ENCODE measurements at regions not wholly inside any gene's neighbourhood (a gene's known extent, or its start where the extent isn't known, plus 50 kb on each side); places are given as distances from the start of the nearest gene placed in this dataset.

DNA sequence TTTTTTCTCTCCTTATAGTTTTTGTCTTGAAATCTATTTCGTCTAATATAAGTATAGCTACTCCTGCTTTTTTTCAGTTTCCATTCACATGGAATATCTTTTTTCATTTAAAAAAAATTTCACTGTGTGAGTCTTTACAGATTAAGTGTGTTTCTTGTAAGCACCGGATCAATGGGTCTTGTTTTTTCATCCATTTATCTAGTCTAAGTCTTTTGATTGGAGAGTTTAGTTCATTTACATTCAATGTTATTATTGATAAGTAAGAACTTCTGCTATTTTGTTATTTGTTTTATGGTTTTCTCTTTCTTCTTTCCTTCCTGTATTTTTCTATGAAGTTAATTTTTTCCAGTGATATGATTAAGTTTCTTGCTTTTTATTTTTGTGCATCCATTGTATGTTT, 216.7 kb upstream of the CNTNAP2 start:
- H3K4me1 Mint-ChIP-seq, result no peaks in the 10 kb centered on the region
- ChIA-PET POLR2A (no interaction called here), CTCF (no interaction called here)
- no peak for DNase-seq
- H3K27me3 Mint-ChIP-seq, result no peaks in the 10 kb centered on the region
- H3K27ac Mint-ChIP-seq, result no peak overlapping the region
- H3K4me3 Mint-ChIP-seq, result no peak overlapping the region
- peaks cover 7% of the 10 kb centered on the region for H3K9me3 Mint-ChIP-seq
- no peaks in the 10 kb centered on the region for H3K36me3 Mint-ChIP-seq (ENCODE audit: low read depth)

DNA sequence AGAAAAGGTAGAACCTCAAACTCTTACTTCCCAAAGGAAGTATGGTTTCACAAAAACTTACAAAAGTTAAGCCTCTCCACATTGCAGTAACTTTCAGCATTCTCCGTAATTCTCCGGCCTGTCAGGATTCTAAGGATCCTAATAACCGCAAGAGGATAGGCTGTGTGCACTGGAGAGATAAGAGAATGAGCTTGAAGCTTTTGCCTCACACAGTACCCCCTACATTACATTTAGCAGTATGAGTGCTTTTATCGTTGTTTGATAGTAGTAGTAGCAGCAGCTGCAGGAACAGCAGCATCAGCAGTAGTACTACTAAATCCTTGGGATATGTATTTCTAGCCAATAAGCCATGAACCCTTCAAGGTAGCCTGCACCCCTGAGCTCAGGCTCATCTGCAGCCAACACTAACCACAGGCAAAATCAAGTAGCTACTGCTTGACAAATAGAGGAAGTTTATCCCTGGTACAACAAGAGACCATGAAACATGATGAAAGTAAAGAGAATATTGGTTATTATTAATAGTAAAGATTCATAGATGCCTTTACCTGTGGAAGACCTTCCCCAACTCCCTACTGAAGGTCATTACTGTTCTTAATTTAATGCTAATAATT, 222.6 kb upstream of the CNTNAP2 start:
- no peaks in the 10 kb centered on the region for H3K4me1 Mint-ChIP-seq
- peaks cover 6% of the 10 kb centered on the region for H3K9me3 Mint-ChIP-seq
- H3K27me3 Mint-ChIP-seq, result no peaks in the 10 kb centered on the region
- H3K4me3 Mint-ChIP-seq, result no peak overlapping the region
- ChIA-PET CTCF (no interaction called here), POLR2A (no interaction called here)
- H3K36me3 Mint-ChIP-seq (ENCODE audit: low read depth), result no peaks in the 10 kb centered on the region
- no peak for DNase-seq
- no peak overlapping the region for H3K27ac Mint-ChIP-seq

DNA sequence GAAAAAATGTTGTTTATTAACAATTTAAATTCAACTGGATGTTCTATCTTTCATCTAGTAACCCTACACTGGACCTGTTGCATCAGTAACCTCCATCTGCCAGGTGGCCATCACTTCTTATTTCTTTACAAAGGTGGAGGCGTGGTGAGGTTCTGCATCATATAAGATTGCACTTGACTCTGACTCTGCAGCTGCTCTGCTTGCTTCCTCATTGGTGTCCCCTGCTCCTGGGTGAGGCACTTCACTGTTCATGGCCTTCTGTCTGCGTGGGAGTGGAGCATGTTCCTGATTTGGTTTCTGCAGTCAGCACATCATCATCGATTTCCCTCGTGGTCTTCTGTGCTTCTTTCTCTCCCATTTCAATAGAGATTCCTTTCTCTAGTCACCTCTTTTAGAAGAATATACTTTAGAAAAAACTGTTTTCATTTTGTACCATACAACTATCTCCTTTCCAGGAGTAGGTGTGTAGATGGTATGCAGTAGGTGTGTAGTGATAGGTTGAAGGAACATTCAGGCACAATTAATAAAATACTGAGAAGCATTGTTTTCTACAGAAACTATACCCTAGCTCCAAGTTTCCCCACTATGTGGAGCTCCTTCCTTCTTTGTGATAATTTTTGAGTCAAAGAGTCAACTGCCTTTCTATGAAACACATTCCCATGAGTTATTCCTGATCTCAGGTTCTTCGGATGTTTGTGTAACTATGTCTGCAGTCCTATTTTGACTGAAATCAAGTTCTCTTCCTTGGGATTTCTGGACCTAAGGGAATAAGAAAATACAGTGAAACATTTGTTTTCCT, 231.7 kb upstream of the CNTNAP2 start:
- H3K36me3 Mint-ChIP-seq (ENCODE audit: low read depth), result no peaks in the 10 kb centered on the region
- DNase-seq, result no peak
- CTCF ChIA-PET, result no interaction called here
- no peaks in the 10 kb centered on the region for H3K4me1 Mint-ChIP-seq
- H3K4me3 Mint-ChIP-seq, result no peak overlapping the region
- no peaks in the 10 kb centered on the region for H3K27me3 Mint-ChIP-seq
- H3K9me3 Mint-ChIP-seq, result no peaks in the 10 kb centered on the region
- POLR2A ChIA-PET, result no interaction called here
- H3K27ac Mint-ChIP-seq, result no peak overlapping the region

DNA sequence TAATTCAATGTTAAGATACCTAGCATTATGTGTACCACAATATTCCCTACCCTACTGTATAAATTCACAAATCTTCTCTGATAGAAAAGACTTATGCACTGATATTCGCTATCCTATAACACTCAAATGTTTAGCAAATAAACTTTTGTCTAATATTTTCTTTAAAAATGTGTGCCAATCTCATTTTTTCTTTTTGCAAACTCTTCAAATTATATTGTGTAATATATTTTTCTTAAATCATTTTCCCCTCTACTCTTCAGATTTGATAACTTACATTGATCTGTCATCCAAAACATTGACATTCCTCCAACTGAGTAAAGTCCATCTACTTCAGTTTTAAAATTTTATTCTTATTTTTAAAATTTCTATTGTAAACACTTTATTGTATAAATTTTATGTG, 240.2 kb upstream of the CNTNAP2 start:
- POLR2A ChIA-PET, result no interaction called here
- Mint-ChIP-seq H3K4me1 (no peaks in the 10 kb centered on the region), H3K4me3 (no peak overlapping the region), H3K36me3 (ENCODE audit: low read depth) (no peaks in the 10 kb centered on the region), H3K27ac (no peak overlapping the region), H3K9me3 (peaks cover 7% of the 10 kb centered on the region), H3K27me3 (no peaks in the 10 kb centered on the region)
- no peak for DNase-seq
- CTCF ChIA-PET, result no interaction called here

DNA sequence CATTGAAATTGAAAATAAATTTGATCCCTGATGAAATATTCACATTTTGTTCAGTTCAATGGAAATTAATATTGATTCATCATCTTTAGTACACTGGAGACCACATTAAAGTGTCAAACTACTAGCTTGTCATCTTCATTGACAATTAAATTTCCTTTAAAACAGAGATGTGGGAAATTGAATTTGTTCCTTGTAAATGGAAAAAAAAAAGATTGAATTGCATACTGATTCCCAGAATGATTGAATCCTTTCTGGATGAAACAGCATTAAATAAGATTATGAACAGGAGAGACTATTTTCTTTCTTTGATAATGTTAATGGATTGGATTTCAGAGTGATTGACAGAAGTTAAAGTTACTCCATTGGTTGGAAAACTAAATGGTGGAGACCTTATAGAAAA, 241.3 kb upstream of the CNTNAP2 start:
- ChIA-PET CTCF (interaction anchor here (0.6 kb wide), 1 partner anchor 31 kb away, joined by 3 read pairs; no protein-coding TSS in a partner anchor), POLR2A (no interaction called here)
- H3K27me3 Mint-ChIP-seq, result no peaks in the 10 kb centered on the region
- no peak overlapping the region for H3K4me3 Mint-ChIP-seq
- no peaks in the 10 kb centered on the region for H3K4me1 Mint-ChIP-seq
- peaks cover 7% of the 10 kb centered on the region for H3K9me3 Mint-ChIP-seq
- no peaks in the 10 kb centered on the region for H3K36me3 Mint-ChIP-seq (ENCODE audit: low read depth)
- no peak for DNase-seq
- no peak overlapping the region for H3K27ac Mint-ChIP-seq

DNA sequence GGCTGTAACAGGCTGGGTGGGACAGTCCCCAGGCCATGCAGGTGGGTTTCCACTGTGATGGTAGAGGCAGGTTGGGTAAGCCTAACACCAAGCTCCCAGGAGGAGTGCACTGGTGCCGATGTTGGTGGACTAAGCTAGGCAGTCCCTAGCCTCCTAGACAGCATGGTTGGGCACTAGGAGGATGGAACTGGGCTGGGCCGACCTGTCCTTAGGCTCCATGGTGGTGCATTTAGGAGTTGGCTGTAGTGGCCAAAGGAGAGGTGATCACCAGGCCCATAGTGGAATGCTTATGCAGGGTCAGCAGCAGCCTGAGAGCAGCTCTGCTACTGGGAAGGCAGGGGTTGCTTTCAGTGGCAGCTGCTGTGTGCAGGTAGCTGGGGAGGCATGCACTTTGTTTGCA, 247.7 kb upstream of the CNTNAP2 start:
- ChIA-PET POLR2A (no interaction called here), CTCF (no interaction called here)
- Mint-ChIP-seq H3K27me3 (no peaks in the 10 kb centered on the region), H3K9me3 (peaks cover 19% of the 10 kb centered on the region), H3K4me1 (no peaks in the 10 kb centered on the region), H3K4me3 (no peak overlapping the region), H3K27ac (no peak overlapping the region), H3K36me3 (ENCODE audit: low read depth) (no peaks in the 10 kb centered on the region)
- no peak for DNase-seq

DNA sequence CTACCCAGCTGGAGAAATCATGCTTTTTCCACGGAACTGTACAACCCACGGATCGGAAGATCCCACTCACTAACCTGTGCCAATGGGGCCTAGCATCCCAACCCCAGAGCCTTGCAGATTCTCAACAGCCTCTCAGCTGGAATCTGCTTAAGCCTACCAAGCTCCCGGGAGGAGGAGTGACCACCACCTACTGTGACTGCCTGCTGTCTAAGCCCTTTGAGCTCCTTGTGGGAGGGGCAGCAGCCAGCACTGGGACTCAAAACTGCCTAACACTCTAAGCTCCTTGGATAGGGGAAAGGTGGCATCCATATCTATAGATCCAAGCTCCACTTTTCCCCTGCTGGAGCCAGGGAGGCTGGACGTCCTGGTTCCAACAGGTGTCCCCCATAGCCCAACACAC, 254.4 kb upstream of the CNTNAP2 start:
- CTCF ChIA-PET, result interaction anchor here (0.7 kb wide), 1 partner anchor 1915 kb away, joined by 3 read pairs; no protein-coding TSS in a partner anchor
- H3K27ac Mint-ChIP-seq, result no peak overlapping the region
- H3K4me3 Mint-ChIP-seq, result no peak overlapping the region
- H3K4me1 Mint-ChIP-seq, result no peaks in the 10 kb centered on the region
- peaks cover 2% of the 10 kb centered on the region for H3K9me3 Mint-ChIP-seq
- no peaks in the 10 kb centered on the region for H3K27me3 Mint-ChIP-seq
- POLR2A ChIA-PET, result no interaction called here
- no peak for DNase-seq
- no peaks in the 10 kb centered on the region for H3K36me3 Mint-ChIP-seq (ENCODE audit: low read depth)

DNA sequence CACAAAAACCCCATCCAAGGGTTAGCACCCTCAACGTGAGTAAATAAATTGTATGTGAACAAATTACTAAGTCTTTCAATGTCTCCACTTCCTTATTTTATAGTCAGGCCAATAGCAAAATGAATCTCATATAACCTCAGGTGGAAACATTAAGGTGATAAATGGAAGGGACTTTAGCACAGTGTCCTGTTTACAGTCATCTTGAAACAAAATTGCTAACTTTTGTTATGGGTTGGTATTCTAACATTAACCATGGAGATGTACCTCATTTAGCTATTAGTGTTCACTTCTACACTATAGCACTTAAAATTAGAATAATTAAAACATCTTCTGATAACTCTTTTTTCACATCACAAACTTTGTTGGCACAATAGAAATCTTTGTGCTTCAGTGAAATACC, 255.8 kb upstream of the CNTNAP2 start:
- DNase-seq, result no peak
- H3K9me3 Mint-ChIP-seq, result no peaks in the 10 kb centered on the region
- ChIA-PET POLR2A (no interaction called here), CTCF (no interaction called here)
- H3K27ac Mint-ChIP-seq, result no peak overlapping the region
- no peaks in the 10 kb centered on the region for H3K27me3 Mint-ChIP-seq
- no peak overlapping the region for H3K4me3 Mint-ChIP-seq
- H3K4me1 Mint-ChIP-seq, result no peaks in the 10 kb centered on the region
- no peaks in the 10 kb centered on the region for H3K36me3 Mint-ChIP-seq (ENCODE audit: low read depth)

DNA sequence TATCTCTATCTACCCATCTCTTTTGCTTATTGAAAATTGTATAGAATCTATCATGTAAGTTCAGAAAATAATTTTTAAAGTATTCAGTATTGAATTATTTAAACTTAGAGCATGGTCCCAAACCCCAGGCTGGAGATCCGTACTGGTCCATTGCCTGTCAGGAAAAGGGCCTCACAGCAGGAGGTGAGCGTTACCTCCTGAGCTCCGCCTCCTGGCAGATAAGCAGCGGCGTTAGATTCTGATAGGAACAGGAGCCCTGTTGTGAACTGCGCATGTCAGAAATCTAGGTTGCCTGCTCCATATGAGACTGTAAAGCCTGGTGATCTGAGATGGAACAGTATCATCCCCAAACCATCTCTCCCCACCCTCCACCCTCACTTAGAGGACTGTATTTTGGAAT, 266.0 kb upstream of the CNTNAP2 start:
- ChIA-PET POLR2A (no interaction called here), CTCF (no interaction called here)
- Mint-ChIP-seq H3K27me3 (no peaks in the 10 kb centered on the region), H3K4me1 (no peaks in the 10 kb centered on the region), H3K36me3 (ENCODE audit: low read depth) (no peaks in the 10 kb centered on the region), H3K9me3 (no peaks in the 10 kb centered on the region), H3K27ac (no peak overlapping the region), H3K4me3 (no peak overlapping the region)
- no peak for DNase-seq

DNA sequence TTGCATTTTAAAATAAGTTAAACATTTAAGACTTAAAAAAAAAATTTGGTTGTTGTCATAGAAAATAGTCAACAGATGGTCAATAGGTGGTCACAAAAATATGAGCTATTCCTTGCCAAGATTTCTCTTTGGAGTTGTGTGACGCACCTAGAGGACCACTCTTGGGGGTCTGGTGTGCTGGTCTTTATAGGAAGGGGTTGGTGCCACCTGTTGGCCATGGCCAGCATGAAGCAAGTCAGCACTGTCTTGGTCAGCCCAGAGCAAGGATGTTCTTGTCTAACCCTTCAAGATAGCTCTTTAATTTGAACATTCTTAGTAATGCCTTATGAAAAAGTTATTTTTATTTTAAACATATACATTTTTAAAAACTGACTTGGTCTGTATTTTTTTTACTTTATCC, 267.9 kb upstream of the CNTNAP2 start:
- Mint-ChIP-seq H3K4me3 (no peak overlapping the region), H3K36me3 (ENCODE audit: low read depth) (no peaks in the 10 kb centered on the region), H3K4me1 (no peaks in the 10 kb centered on the region), H3K9me3 (no peaks in the 10 kb centered on the region), H3K27ac (no peak overlapping the region), H3K27me3 (no peaks in the 10 kb centered on the region)
- POLR2A ChIA-PET, result no interaction called here
- DNase-seq, result no peak
- CTCF ChIA-PET, result no interaction called here

DNA sequence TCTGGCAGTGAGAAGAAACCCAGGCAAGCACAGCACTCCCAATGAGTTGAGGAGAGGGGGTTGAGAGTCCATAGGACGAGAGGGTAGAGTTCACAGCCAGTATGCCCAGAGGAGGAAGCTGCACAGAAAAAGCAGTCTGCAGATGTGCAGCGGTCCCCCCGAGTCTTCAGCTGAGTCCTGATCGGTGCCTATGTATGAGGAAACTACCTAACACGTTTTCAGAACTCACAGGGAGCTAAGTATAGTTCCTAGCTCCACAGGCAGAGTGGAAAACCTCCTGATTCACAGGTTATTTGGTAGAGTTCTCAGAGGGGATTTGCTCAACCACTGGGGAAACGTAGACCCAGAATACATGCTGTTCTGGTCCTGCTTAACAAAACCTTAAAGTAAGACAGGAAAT, 271.3 kb upstream of the CNTNAP2 start:
- H3K27ac Mint-ChIP-seq, result no peak overlapping the region
- no peaks in the 10 kb centered on the region for H3K36me3 Mint-ChIP-seq (ENCODE audit: low read depth)
- ChIA-PET CTCF (no interaction called here), POLR2A (no interaction called here)
- no peaks in the 10 kb centered on the region for H3K9me3 Mint-ChIP-seq
- no peak for DNase-seq
- H3K4me1 Mint-ChIP-seq, result no peaks in the 10 kb centered on the region
- no peak overlapping the region for H3K4me3 Mint-ChIP-seq
- H3K27me3 Mint-ChIP-seq, result no peaks in the 10 kb centered on the region

DNA sequence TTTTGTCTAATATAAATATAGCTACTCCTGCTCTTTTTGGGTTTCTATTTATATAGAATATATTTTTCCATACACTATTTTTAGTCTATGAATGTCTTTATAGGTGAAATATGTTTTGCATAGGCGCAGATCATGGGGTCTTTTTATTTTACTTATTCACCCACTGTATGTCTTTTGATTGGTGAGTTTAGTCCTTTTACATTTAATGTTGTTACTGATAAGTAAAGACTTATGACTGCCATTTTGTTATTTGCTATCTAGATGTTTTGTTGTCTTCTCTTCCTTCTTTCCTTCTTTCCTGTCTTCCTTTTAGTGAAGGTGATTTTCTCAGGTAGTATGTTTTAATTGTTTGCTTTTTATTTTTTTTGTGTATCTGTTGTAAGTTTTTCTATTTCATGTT, 276.8 kb upstream of the CNTNAP2 start:
- H3K27me3 Mint-ChIP-seq, result no peaks in the 10 kb centered on the region
- no peak overlapping the region for H3K4me3 Mint-ChIP-seq
- no peak overlapping the region for H3K27ac Mint-ChIP-seq
- no peaks in the 10 kb centered on the region for H3K36me3 Mint-ChIP-seq (ENCODE audit: low read depth)
- H3K4me1 Mint-ChIP-seq, result no peaks in the 10 kb centered on the region
- ChIA-PET CTCF (no interaction called here), POLR2A (no interaction called here)
- H3K9me3 Mint-ChIP-seq, result peaks cover 4% of the 10 kb centered on the region
- no peak for DNase-seq

DNA sequence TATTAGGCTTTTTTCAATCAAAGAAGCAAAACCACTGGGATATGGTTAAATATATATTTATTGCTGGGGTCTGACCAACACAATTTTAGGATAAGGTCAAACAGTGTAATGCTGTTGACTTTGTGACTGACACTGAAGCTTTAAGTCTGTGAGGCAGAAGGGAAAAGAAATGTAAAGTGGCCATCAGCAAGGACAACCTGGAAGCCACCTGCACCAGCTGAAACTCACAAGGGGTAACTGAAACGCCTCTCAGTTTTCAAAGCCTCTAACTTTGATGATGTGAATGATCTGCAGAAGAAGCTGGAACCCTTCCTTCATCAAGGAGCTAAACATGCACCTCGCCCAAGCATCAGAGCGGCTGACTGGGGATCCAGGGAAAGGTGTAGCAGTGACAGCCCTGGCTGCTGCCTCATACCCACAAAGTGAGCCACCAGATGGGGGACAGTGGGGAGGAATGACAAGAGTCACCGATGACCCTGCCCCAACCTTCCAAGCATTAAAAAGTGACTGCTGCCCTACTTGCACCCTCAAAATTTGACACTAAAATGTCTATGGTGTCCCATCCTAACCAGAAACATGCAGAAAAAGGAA, 284.9 kb upstream of the CNTNAP2 start:
- Mint-ChIP-seq H3K4me1 (no peaks in the 10 kb centered on the region), H3K27ac (no peak overlapping the region), H3K9me3 (peaks cover 4% of the 10 kb centered on the region), H3K4me3 (no peak overlapping the region), H3K36me3 (ENCODE audit: low read depth) (no peaks in the 10 kb centered on the region), H3K27me3 (no peaks in the 10 kb centered on the region)
- ChIA-PET POLR2A (no interaction called here), CTCF (no interaction called here)
- no peak for DNase-seq

DNA sequence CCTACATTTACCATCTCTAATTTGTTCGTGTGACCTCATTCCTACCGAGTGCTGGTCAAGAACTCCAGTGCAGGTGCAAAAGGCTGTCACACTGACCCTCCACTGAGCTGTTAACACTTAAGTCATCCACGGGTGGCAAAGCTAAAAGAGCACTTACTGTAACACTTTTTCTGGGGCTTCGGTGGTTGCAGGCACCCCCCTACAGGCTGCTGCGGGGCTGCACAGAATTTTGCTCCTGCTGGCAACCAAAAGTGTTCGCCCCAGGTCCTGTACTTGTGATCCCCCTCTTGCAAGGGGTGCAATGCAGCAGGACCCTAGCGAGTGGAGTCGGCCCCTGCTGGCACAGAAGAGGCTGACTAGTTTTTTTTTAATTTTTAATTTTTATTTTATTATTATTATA, 298.9 kb upstream of the CNTNAP2 start:
- Mint-ChIP-seq H3K36me3 (ENCODE audit: low read depth) (no peaks in the 10 kb centered on the region), H3K9me3 (peaks cover 10% of the 10 kb centered on the region), H3K27ac (no peak overlapping the region), H3K4me3 (no peak overlapping the region), H3K4me1 (no peaks in the 10 kb centered on the region), H3K27me3 (no peaks in the 10 kb centered on the region)
- POLR2A ChIA-PET, result no interaction called here
- CTCF ChIA-PET, result no interaction called here
- DNase-seq, result no peak

Measured in activated CD4-positive, alpha-beta T cell treated with anti-CD3 and anti-CD28 coated beads, Interleukin-2, amount 10 ng/mL, durations not matched to agents 7 days and 5 days (primary cell).